ENCODE measurements at regions not wholly inside any gene's neighbourhood (a gene's known extent, or its start where the extent isn't known, plus 50 kb on each side); places are given as distances from the start of the nearest gene placed in this dataset.

DNA sequence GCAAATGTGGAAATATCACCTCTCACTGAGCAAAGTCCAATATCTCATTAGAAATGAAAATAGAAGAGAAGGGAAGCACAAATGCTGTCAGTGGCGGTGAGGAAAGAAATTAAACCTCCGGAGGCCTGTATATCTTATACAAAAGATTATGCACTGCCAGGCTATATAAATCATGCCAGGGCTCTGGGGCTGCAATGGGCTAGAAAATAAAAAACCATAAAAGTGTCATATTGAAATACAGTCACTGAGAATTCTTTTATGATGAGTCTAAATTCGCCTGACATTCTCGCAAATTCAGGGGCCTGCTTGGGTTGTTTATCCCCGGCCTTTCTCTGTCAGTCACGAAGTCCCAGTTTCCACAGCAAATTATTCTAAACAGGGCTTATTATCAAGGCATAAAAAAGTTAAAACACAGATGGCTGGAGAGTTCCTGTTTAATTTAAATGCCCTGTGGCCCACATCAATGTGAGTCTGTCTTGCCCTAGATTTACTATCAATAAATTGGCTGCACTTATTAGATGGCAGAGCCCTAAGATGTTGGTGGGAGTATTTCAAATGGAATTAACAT lies 193.8 kb downstream of the SNX10 start:
- no peak for ATAC-seq
- POLR2A ChIA-PET, result no interaction called here
- in situ Hi-C loops (cut with MboI), result no loop called here
- TF ChIP-seq HCFC1 (IDR thresholded peaks at IDR 0.05; ENCODE audit: low read length) (no peak), POLR2AphosphoS5 (IDR thresholded peaks at IDR 0.05; ENCODE audit: low read length) (no peak), ZNF687 (IDR thresholded peaks at IDR 0.05) (no peak), MYB (IDR thresholded peaks at IDR 0.05; ENCODE audit: borderline replicate concordance, low read depth, low read length) (no peak), MAX (IDR thresholded peaks at IDR 0.05; ENCODE audit: low read depth, low read length) (no peak)
- TF ChIP-seq, protein P1, sequence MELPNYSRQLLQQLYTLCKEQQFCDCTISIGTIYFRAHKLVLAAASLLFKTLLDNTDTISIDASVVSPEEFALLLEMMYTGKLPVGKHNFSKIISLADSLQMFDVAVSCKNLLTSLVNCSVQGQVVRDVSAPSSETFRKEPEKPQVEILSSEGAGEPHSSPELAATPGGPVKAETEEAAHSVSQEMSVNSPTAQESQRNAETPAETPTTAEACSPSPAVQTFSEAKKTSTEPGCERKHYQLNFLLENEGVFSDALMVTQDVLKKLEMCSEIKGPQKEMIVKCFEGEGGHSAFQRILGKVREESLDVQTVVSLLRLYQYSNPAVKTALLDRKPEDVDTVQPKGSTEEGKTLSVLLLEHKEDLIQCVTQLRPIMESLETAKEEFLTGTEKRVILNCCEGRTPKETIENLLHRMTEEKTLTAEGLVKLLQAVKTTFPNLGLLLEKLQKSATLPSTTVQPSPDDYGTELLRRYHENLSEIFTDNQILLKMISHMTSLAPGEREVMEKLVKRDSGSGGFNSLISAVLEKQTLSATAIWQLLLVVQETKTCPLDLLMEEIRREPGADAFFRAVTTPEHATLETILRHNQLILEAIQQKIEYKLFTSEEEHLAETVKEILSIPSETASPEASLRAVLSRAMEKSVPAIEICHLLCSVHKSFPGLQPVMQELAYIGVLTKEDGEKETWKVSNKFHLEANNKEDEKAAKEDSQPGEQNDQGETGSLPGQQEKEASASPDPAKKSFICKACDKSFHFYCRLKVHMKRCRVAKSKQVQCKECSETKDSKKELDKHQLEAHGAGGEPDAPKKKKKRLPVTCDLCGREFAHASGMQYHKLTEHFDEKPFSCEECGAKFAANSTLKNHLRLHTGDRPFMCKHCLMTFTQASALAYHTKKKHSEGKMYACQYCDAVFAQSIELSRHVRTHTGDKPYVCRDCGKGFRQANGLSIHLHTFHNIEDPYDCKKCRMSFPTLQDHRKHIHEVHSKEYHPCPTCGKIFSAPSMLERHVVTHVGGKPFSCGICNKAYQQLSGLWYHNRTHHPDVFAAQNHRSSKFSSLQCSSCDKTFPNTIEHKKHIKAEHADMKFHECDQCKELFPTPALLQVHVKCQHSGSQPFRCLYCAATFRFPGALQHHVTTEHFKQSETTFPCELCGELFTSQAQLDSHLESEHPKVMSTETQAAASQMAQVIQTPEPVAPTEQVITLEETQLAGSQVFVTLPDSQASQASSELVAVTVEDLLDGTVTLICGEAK (IDR thresholded peaks at IDR 0.05; ENCODE audit: borderline replicate concordance), result no peak
- TF ChIP-seq, protein P2, sequence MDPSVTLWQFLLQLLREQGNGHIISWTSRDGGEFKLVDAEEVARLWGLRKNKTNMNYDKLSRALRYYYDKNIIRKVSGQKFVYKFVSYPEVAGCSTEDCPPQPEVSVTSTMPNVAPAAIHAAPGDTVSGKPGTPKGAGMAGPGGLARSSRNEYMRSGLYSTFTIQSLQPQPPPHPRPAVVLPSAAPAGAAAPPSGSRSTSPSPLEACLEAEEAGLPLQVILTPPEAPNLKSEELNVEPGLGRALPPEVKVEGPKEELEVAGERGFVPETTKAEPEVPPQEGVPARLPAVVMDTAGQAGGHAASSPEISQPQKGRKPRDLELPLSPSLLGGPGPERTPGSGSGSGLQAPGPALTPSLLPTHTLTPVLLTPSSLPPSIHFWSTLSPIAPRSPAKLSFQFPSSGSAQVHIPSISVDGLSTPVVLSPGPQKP (IDR thresholded peaks at IDR 0.05; ENCODE audit: low read depth, low read length), result no peak
- TF ChIP-seq, protein P3, sequence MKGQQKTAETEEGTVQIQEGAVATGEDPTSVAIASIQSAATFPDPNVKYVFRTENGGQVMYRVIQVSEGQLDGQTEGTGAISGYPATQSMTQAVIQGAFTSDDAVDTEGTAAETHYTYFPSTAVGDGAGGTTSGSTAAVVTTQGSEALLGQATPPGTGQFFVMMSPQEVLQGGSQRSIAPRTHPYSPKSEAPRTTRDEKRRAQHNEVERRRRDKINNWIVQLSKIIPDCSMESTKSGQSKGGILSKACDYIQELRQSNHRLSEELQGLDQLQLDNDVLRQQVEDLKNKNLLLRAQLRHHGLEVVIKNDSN (IDR thresholded peaks at IDR 0.05; ENCODE audit: borderline replicate concordance, extremely low read length, insufficient read depth, low read depth, low read length), result no peak
- TF ChIP-seq, protein P4, sequence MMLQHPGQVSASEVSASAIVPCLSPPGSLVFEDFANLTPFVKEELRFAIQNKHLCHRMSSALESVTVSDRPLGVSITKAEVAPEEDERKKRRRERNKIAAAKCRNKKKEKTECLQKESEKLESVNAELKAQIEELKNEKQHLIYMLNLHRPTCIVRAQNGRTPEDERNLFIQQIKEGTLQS (IDR thresholded peaks at IDR 0.05; ENCODE audit: borderline replicate concordance, extremely low read depth, low read depth, low read length), result no peak

More for the DNA sequence above, 193.8 kb downstream of the SNX10 start:
- Histone ChIP-seq H3K4me3 (no peak overlapping the region), H3K27me3 (replicated peaks in 1 of 2; ENCODE audit: control insufficient read depth in 2 of 2, insufficient read depth in 2 of 2, low read length in 1 of 2) (peaks cover 0 to 2% of the 10 kb centered on the region in 2 experiments; a peak in 1 of 4 replicates), H3K9me3 (replicated peaks; ENCODE audit: control insufficient read depth, insufficient read depth, low read length) (no peaks in the 10 kb centered on the region; the same call in 2 of the 3 replicates), H4K20me1 (ENCODE audit: control insufficient read depth, insufficient read depth) (no peaks in the 10 kb centered on the region), H3K36me3 (ENCODE audit: control insufficient read depth in 2 of 2, insufficient read depth in 2 of 2, low read length in 1 of 2) (no peaks in the 10 kb centered on the region), H3K4me1 (ENCODE audit: control insufficient read depth, insufficient read depth, low read length) (no peaks in the 10 kb centered on the region), H3K9ac (ENCODE audit: control insufficient read depth, insufficient read depth, low read length) (no peak overlapping the region), H3K4me2 (ENCODE audit: control insufficient read depth, insufficient read depth) (no peak overlapping the region), H3K27ac (ENCODE audit: control insufficient read depth, insufficient read depth) (no peak overlapping the region), H3K79me2 (ENCODE audit: control insufficient read depth, insufficient read depth, low read length) (no peaks in the 10 kb centered on the region), H2AFZ (ENCODE audit: control insufficient read depth, low read depth, low read length) (no peak overlapping the region)
- WGBS (ENCODE audit: insufficient coverage, insufficient replicate concordance, low lambda C conversion rate, missing lambda C conversion rate), result 51% methylated on average over 6 of the region's 6 CpGs
- FAIRE-seq (no peak), DNase-seq (ENCODE audit: low read depth, low spot score) (no peak)
- intact Hi-C loops (cut with micrococcal nuclease; ENCODE audit: unreplicated experiment), result no loop called here
- RAD21 ChIA-PET (ENCODE audit: unreplicated experiment), result no interaction called here
- no TSS peak for BruUV-seq (replicated peaks)
- CTCF ChIA-PET, result no interaction called here
- SMC1A ChIA-PET (ENCODE audit: uncharacterized antibody, unreplicated experiment), result interaction anchor here (0.8 to 1.3 kb wide), 2 partner anchors 115 to 116 kb away, joined by 3 read pairs; no protein-coding TSS in a partner anchor

All from GM12878 (cell line).